ENCODE measurements at regions not wholly inside any gene's neighbourhood (a gene's known extent, or its start where the extent isn't known, plus 50 kb on each side); places are given as distances from the start of the nearest gene placed in this dataset.

- no peak overlapping the region for H3K27ac ChIP-seq (ENCODE audit: poor library complexity, severe bottlenecking)
- H3K9me3 ChIP-seq (ENCODE audit: severe bottlenecking): no peaks in the 10 kb centered on the region
- ATAC-seq (ENCODE audit: low read depth): no peak
- no peaks in the 10 kb centered on the region for H3K4me1 ChIP-seq (ENCODE audit: insufficient read depth, poor library complexity, severe bottlenecking)
- H3K27me3 ChIP-seq (ENCODE audit: insufficient read depth, poor library complexity, severe bottlenecking): peaks cover 49% of the 10 kb centered on the region
- no peaks in the 10 kb centered on the region for H3K36me3 ChIP-seq (ENCODE audit: low read depth)
- no peak for DNase-seq (ENCODE audit: low spot score)
- H3K4me3 ChIP-seq (ENCODE audit: severe bottlenecking): no peak overlapping the region
- no peak for TF ChIP-seq CTCF (IDR thresholded peaks at IDR 0.05; ENCODE audit: poor library complexity, severe bottlenecking)
Observed at GRCh38 chr18:5625076-5625475, 81.3 kb upstream of the EPB41L3 start.

GRCh38 chr18:5622905-5623304 lies 79.1 kb upstream of the EPB41L3 start:
- no peak overlapping the region for H3K4me3 ChIP-seq (ENCODE audit: severe bottlenecking)
- no peaks in the 10 kb centered on the region for H3K4me1 ChIP-seq (ENCODE audit: insufficient read depth, poor library complexity, severe bottlenecking)
- no peaks in the 10 kb centered on the region for H3K36me3 ChIP-seq (ENCODE audit: low read depth)
- no peak overlapping the region for H3K27ac ChIP-seq (ENCODE audit: poor library complexity, severe bottlenecking)
- TF ChIP-seq CTCF (IDR thresholded peaks at IDR 0.05; ENCODE audit: poor library complexity, severe bottlenecking): no peak
- DNase-seq (ENCODE audit: low spot score) (no peak), ATAC-seq (ENCODE audit: low read depth) (no peak)
- H3K27me3 ChIP-seq (ENCODE audit: insufficient read depth, poor library complexity, severe bottlenecking): peaks cover 29% of the 10 kb centered on the region
- no peaks in the 10 kb centered on the region for H3K9me3 ChIP-seq (ENCODE audit: severe bottlenecking)

- peak; percentile 51; the same call in 2 of the 3 replicates for ATAC-seq (ENCODE audit: low read depth)
Observed at GRCh38 chr18:5620289-5620688, 76.5 kb upstream of the EPB41L3 start.

GRCh38 chr18:5619376-5619775 lies 75.6 kb upstream of the EPB41L3 start:
- ATAC-seq (ENCODE audit: low read depth) (no peak), DNase-seq (ENCODE audit: low spot score) (no peak)
- no peak overlapping the region for H3K27ac ChIP-seq (ENCODE audit: poor library complexity, severe bottlenecking)
- H3K27me3 ChIP-seq (ENCODE audit: insufficient read depth, poor library complexity, severe bottlenecking): no peaks in the 10 kb centered on the region
- no peak for TF ChIP-seq CTCF (IDR thresholded peaks at IDR 0.05; ENCODE audit: poor library complexity, severe bottlenecking)
- H3K9me3 ChIP-seq (ENCODE audit: severe bottlenecking): no peaks in the 10 kb centered on the region
- no peaks in the 10 kb centered on the region for H3K36me3 ChIP-seq (ENCODE audit: low read depth)
- H3K4me1 ChIP-seq (ENCODE audit: insufficient read depth, poor library complexity, severe bottlenecking): no peaks in the 10 kb centered on the region
- no peak overlapping the region for H3K4me3 ChIP-seq (ENCODE audit: severe bottlenecking)

More at GRCh38 chr18:5620289-5620688, 76.5 kb upstream of the EPB41L3 start:
- Histone ChIP-seq H3K4me3 (ENCODE audit: severe bottlenecking) (no peak overlapping the region), H3K4me1 (ENCODE audit: insufficient read depth, poor library complexity, severe bottlenecking) (no peaks in the 10 kb centered on the region), H3K27me3 (ENCODE audit: insufficient read depth, poor library complexity, severe bottlenecking) (peaks cover 4% of the 10 kb centered on the region), H3K27ac (ENCODE audit: poor library complexity, severe bottlenecking) (no peak overlapping the region), H3K9me3 (ENCODE audit: severe bottlenecking) (no peaks in the 10 kb centered on the region), H3K36me3 (ENCODE audit: low read depth) (no peaks in the 10 kb centered on the region)
- DNase-seq (ENCODE audit: low spot score): no peak
- TF ChIP-seq CTCF (IDR thresholded peaks at IDR 0.05; ENCODE audit: poor library complexity, severe bottlenecking): no peak

- DNase-seq (ENCODE audit: low spot score): no peak
- H3K9me3 ChIP-seq (ENCODE audit: severe bottlenecking): no peaks in the 10 kb centered on the region
- TF ChIP-seq CTCF (IDR thresholded peaks at IDR 0.05; ENCODE audit: poor library complexity, severe bottlenecking): no peak
- H3K27me3 ChIP-seq (ENCODE audit: insufficient read depth, poor library complexity, severe bottlenecking): no peaks in the 10 kb centered on the region
- no peak overlapping the region for H3K27ac ChIP-seq (ENCODE audit: poor library complexity, severe bottlenecking)
- no peaks in the 10 kb centered on the region for H3K36me3 ChIP-seq (ENCODE audit: low read depth)
- H3K4me1 ChIP-seq (ENCODE audit: insufficient read depth, poor library complexity, severe bottlenecking): no peaks in the 10 kb centered on the region
- H3K4me3 ChIP-seq (ENCODE audit: severe bottlenecking): no peak overlapping the region
- no peak for ATAC-seq (ENCODE audit: low read depth)
Observed at GRCh38 chr18:5618047-5618688, 74.4 kb upstream of the EPB41L3 start.

Measured in RWPE2 (cell line).